Ishikawa (cell line): ENCODE measurements at regions not wholly inside any gene's neighbourhood (a gene's known extent, or its start where the extent isn't known, plus 50 kb on each side); places are given as distances from the start of the nearest gene placed in this dataset.
A peak's percentile ranks its signal among the peaks of the same experiment; 100 is the strongest.

ENCODE experiments used
- CEBPB ChIP-seq: IDR thresholded peaks from 2 replicates; pipeline ENCODE4 v1.6.1; 2012
- CREB1 ChIP-seq: IDR thresholded peaks from 2 replicates; pipeline ENCODE4 v1.6.1; 2012; ENCODE audit warnings: low read depth
- EGR1 ChIP-seq: IDR thresholded peaks from 2 replicates; pipeline ENCODE4 v1.6.1; 2012
- EP300 ChIP-seq: IDR thresholded peaks from 2 replicates; pipeline ENCODE4 v1.6.1; 2012; ENCODE audit warnings: borderline replicate concordance
- FOXM1 ChIP-seq: IDR thresholded peaks from 2 replicates; pipeline ENCODE4 v1.6.1; 2012; ENCODE audit warnings: low read depth, borderline replicate concordance
- MAX ChIP-seq: IDR thresholded peaks from 2 replicates; pipeline ENCODE4 v1.6.1; 2012
- NFIC ChIP-seq: IDR thresholded peaks from 2 replicates; pipeline ENCODE4 v1.6.1; 2012
- RAD21 ChIP-seq: IDR thresholded peaks from 2 replicates; pipeline ENCODE4 v1.6.1; 2012; ENCODE audit warnings: low read depth
- REST ChIP-seq: IDR thresholded peaks from 2 replicates; pipeline ENCODE4 v1.6.1; 2012; ENCODE audit warnings: low read depth, mild to moderate bottlenecking
- TAF1 ChIP-seq: IDR thresholded peaks from 2 replicates; pipeline ENCODE4 v1.6.1; 2012; ENCODE audit warnings: low read depth, mild to moderate bottlenecking
- TCF12 ChIP-seq: IDR thresholded peaks from 2 replicates; pipeline ENCODE4 v1.6.1; 2012; ENCODE audit warnings: low read depth
- TEAD4 ChIP-seq: IDR thresholded peaks from 2 replicates; pipeline ENCODE4 v1.6.1; 2012
- USF1 ChIP-seq: IDR thresholded peaks from 2 replicates; pipeline ENCODE4 v1.6.1; 2012
- YY1 ChIP-seq: IDR thresholded peaks from 2 replicates; pipeline ENCODE4 v1.6.1; 2012; ENCODE audit warnings: low read depth
- ZBTB7A ChIP-seq: IDR thresholded peaks from 2 replicates; pipeline ENCODE4 v1.6.1; 2012; ENCODE audit warnings: low read depth

- TF ChIP-seq TCF12 (0 out of 2 replicates have a peak, but pooled peaks have one; percentile 18), EP300 (0 out of 2 replicates have a peak, but pooled peaks have one; percentile 11), USF1 (no peak), TAF1 (no peak), EGR1 (peak; percentile 85), NFIC (0 out of 2 replicates have a peak, but pooled peaks have one; percentile 2), ZBTB7A (0 out of 2 replicates have a peak, but pooled peaks have one; percentile 10), TEAD4 (peak; percentile 24; the same call in 1 of the 2 replicates)
These were observed 122.3 kb upstream of the CIBAR2 start for GRCh38 chr16:85234310-85235204.

GRCh38 chr16:85235991-85236817 is 123.9 kb upstream of the CIBAR2 start:
- TF ChIP-seq NFIC = no peak

DNA sequence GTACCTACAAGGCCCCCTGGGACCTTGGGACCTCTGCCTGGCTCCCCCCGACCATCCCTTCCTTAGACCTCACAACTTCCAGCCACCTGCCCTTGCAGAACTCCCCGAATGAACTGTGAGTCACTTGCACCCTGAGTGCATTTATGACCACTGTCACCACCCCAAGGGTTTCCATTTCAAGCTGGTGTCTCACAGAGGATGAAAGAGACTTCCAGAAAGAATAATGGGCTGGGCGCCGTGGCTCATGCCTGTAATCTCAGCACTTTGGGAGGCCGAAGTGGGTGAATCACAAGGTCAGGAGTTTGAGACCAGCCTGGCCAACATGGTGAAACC is 124.5 kb upstream of the CIBAR2 start:
- TF ChIP-seq TCF12 = no peak
- TF ChIP-seq RAD21 = no peak
- TF ChIP-seq USF1 = no peak
- no peak for TF ChIP-seq REST
- TF ChIP-seq NFIC = no peak
- no peak for TF ChIP-seq YY1
- TF ChIP-seq ZBTB7A = no peak

DNA sequence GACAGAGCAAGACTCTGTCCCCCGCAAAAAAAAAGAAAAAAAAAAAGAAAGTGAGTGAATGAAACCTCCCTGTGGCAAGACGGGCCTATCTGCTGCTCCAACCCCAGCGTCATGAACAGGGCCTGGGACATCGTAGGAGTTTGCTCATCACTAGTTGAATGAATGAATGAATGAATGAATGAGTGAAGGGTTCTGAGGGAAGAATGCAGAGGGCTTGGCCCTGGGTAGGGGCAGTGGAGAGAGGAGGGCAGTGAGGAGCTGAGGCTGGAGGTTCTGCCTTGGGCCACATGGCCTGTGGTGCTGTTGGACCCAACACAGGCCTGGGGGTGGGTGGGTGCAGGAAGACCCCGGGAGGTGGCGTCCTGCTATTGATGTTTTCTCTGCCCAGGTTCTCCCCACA is 125.5 kb upstream of the CIBAR2 start:
- TF ChIP-seq TEAD4 = no peak

DNA sequence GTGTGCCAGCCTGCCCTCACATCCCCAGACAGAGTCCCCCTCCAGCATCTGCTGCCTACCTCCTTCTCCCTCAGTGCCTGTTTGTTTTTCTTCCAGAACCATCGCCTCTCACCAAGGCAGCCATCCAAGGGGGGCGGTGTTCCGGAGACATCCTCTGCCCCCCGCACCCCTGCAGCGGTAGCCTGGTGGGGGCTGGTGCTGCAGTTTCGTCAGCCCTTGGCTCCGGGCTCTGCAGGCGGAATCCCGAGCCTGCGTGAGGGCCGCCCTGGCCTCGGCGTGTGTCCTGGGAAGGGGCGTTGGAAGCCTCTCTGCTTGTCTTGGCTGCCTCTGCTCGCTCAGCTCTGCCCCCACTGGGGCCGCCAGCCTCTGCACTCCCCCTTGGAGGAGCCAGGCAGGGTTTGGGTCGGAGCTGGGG is 126.0 kb upstream of the CIBAR2 start:
- TF ChIP-seq YY1 (no peak), FOXM1 (no peak), TAF1 (no peak), CEBPB (no peak), TEAD4 (no peak), RAD21 (no peak), EP300 (no peak), USF1 (no peak), EGR1 (no peak), ZBTB7A (no peak), CREB1 (no peak), NFIC (no peak), TCF12 (no peak), REST (no peak)

DNA sequence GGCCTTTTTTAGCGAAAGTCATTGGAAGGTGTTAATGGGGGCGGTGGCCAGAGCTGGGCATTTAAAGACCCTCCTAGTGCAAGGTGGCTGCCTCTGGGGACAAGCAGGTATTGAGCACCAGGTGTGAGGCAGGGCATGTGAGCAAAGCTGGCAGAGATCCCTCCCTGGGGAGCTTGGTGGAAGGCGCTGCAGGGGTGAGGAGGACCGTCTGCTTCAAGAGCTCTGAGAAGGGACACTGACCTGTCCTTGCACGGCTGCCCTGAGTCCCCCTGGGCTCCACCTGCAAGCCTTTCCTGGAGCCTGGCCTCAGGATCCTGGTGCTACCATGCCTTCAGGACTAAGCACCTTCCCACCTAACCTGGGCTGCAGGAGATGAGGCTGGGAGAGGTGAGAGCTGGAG is 127.0 kb upstream of the CIBAR2 start:
- TF ChIP-seq EGR1 = no peak
- no peak for TF ChIP-seq TAF1
- TF ChIP-seq MAX = no peak
- TF ChIP-seq EP300 = no peak
- no peak for TF ChIP-seq FOXM1
- no peak for TF ChIP-seq CREB1
- TF ChIP-seq ZBTB7A = no peak
- TF ChIP-seq YY1 = no peak
- TF ChIP-seq TCF12 = no peak
- no peak for TF ChIP-seq NFIC
- no peak for TF ChIP-seq REST
